Liver (tissue), 8 donors: ENCODE measurements at regions not wholly inside any gene's neighbourhood (a gene's known extent, or its start where the extent isn't known, plus 50 kb on each side); places are given as distances from the start of the nearest gene placed in this dataset.

ENCODE experiments used
- DNase-seq: peaks from one replicate; pipeline ENCODE4 v3.0.0-alpha.2; 2017; ENCODE audit warnings: low spot score
- H3K27ac ChIP-seq, 2 donors: one replicate each; pipeline ENCODE4 v1.7.0; 2013; ENCODE audit warnings: inconsistent platforms in 2 of 2, low read length in 2 of 2, control low read depth in 1 of 2, low read depth in 1 of 2, mild to moderate bottlenecking in 1 of 2
- H3K27me3 ChIP-seq, 4 donors: one replicate each; pipeline versions ENCODE4 v1.6.1 to v1.7.0; 2013; ENCODE audit warnings: low read length in 3 of 4, inconsistent platforms in 1 of 4, mild to moderate bottlenecking in 1 of 4, moderate library complexity in 1 of 4; ENCODE audit not compliant: control insufficient read depth in 4 of 4, insufficient read depth in 4 of 4
- H3K36me3 ChIP-seq, 4 donors: one replicate each; pipeline versions ENCODE4 v1.6.1 to v1.7.0; 2013; ENCODE audit warnings: low read length in 3 of 4, mild to moderate bottlenecking in 3 of 4, low read depth in 1 of 4, moderate library complexity in 1 of 4; ENCODE audit not compliant: control insufficient read depth in 4 of 4, insufficient read depth in 3 of 4
- H3K4me1 ChIP-seq, 4 donors: one replicate each; pipeline versions ENCODE4 v1.6.1 to v1.7.0; 2013; ENCODE audit warnings: low read length in 3 of 4, mild to moderate bottlenecking in 3 of 4, moderate library complexity in 1 of 4; ENCODE audit not compliant: control insufficient read depth in 4 of 4, insufficient read depth in 4 of 4
- H3K4me3 ChIP-seq, 3 donors: one replicate each; pipeline versions ENCODE4 v1.6.1 to v1.7.0; 2013; ENCODE audit warnings: low read length in 3 of 3, control low read depth in 1 of 3, low read depth in 1 of 3, mild to moderate bottlenecking in 1 of 3
- H3K9ac ChIP-seq, 2 donors: one replicate each; pipeline ENCODE4 v1.7.0; 2013; ENCODE audit warnings: low read length in 2 of 2, mild to moderate bottlenecking in 2 of 2, moderate library complexity in 2 of 2, control low read depth in 1 of 2, low read depth in 1 of 2
- H3K9me3 ChIP-seq, 4 donors: one replicate each; pipeline versions ENCODE4 v1.6.1 to v1.7.0; 2013; ENCODE audit warnings: low read length in 3 of 4; ENCODE audit not compliant: control insufficient read depth in 4 of 4
- ATF3 ChIP-seq: IDR thresholded peaks from 2 replicates; pipeline ENCODE4 v1.6.1; 2016; ENCODE audit warnings: antibody characterized with exemption
- CTCF ChIP-seq: fragments of 150-350 bp; IDR thresholded peaks from 2 replicates; pipeline ENCODE4 v1.5.1; 2017; ENCODE audit warnings: improper control_type of control experiment, low read depth, low read length; ENCODE audit not compliant: missing input control
- EGR1 ChIP-seq, 2 donors: IDR thresholded peaks; 2 replicates each; pipeline ENCODE4 v1.6.1; 2016 to 2018; ENCODE audit warnings: antibody characterized with exemption in 2 of 2, low read depth in 2 of 2
- FOXA1 ChIP-seq: IDR thresholded peaks from 2 replicates; pipeline ENCODE4 v1.6.1; 2016; ENCODE audit warnings: antibody characterized with exemption
- FOXA2 ChIP-seq: IDR thresholded peaks from 2 replicates; pipeline ENCODE4 v1.6.1; 2016; ENCODE audit warnings: antibody characterized with exemption
- GABPA ChIP-seq, 2 donors: IDR thresholded peaks in 1 of 2; conservative IDR thresholded peaks in 1 of 2; 2 replicates each; pipeline ENCODE4 v1.6.1; 2016; ENCODE audit warnings: antibody characterized with exemption in 2 of 2, mild to moderate bottlenecking in 1 of 2, moderate library complexity in 1 of 2
- HNF4A ChIP-seq, 2 donors: conservative IDR thresholded peaks; 2 replicates each; pipeline ENCODE4 v1.6.1; 2016; ENCODE audit warnings: antibody characterized with exemption in 2 of 2, mild to moderate bottlenecking in 2 of 2
- HNF4G ChIP-seq: IDR thresholded peaks from 2 replicates; pipeline ENCODE4 v1.6.1; 2016; ENCODE audit warnings: antibody characterized with exemption
- JUND ChIP-seq, 2 donors: IDR thresholded peaks; 2 replicates each; pipeline ENCODE4 v1.6.1; 2016; ENCODE audit warnings: antibody characterized with exemption in 2 of 2
- MAX ChIP-seq: IDR thresholded peaks from 2 replicates; pipeline ENCODE4 v1.6.1; 2016; ENCODE audit warnings: antibody characterized with exemption
- NR2F2 ChIP-seq: IDR thresholded peaks from 2 replicates; pipeline ENCODE4 v1.6.1; 2016; ENCODE audit warnings: antibody characterized with exemption
- RAD21 ChIP-seq, 2 donors: IDR thresholded peaks; 2 replicates each; pipeline ENCODE4 v1.6.1; 2016; ENCODE audit warnings: antibody characterized with exemption in 2 of 2, mild to moderate bottlenecking in 2 of 2
- REST ChIP-seq: IDR thresholded peaks from 2 replicates; pipeline ENCODE4 v1.6.1; 2016; ENCODE audit warnings: antibody characterized with exemption, mild to moderate bottlenecking
- RXRA ChIP-seq, 2 donors: IDR thresholded peaks; 2 replicates each; pipeline ENCODE4 v1.6.1; 2017 to 2018; ENCODE audit warnings: antibody characterized with exemption in 2 of 2, mild to moderate bottlenecking in 1 of 2
- SP1 ChIP-seq: IDR thresholded peaks from 2 replicates; pipeline ENCODE4 v1.6.1; 2018; ENCODE audit warnings: antibody characterized with exemption, mild to moderate bottlenecking
- TAF1 ChIP-seq: conservative IDR thresholded peaks from 2 replicates; pipeline ENCODE4 v1.6.1; 2016; ENCODE audit warnings: antibody characterized with exemption, mild to moderate bottlenecking
- YY1 ChIP-seq: IDR thresholded peaks from 2 replicates; pipeline ENCODE4 v1.6.1; 2016; ENCODE audit warnings: antibody characterized with exemption, mild to moderate bottlenecking
- ZBTB33 ChIP-seq: IDR thresholded peaks from 2 replicates; pipeline ENCODE4 v1.6.1; 2016; ENCODE audit warnings: antibody characterized with exemption
- WGBS: extraction: QIAGEN DNeasy Blood & Tissue Kit; methylation state at CpG from one replicate; pipeline ENCODE4 v1.1.7; 2013; 5-methylcytosine and 5-hydroxymethylcytosine counted together
- donor health status: healthy.
- donor health status: healthy.
- donor health status: healthy.
- donor health status: healthy.
- donor health status: healthy.

GRCh38 chr19:57002710-57003109 lies 117.1 kb upstream of the USP29 start:
- Histone ChIP-seq H3K27me3 (no peaks in the 10 kb centered on the region), H3K9me3 (peaks cover 0 to 30% (median 4%) of the 10 kb centered on the region in 4 donors), H3K4me3 (no peak overlapping the region), H3K36me3 (no peaks in the 10 kb centered on the region), H3K4me1 (no peaks in the 10 kb centered on the region), H3K27ac (no peak overlapping the region), H3K9ac (no peak overlapping the region)
- 90% methylated on average over 15 of the region's 15 CpGs for WGBS
- no peak for DNase-seq
- no peak for TF ChIP-seq RAD21 (IDR thresholded peaks at IDR 0.05)
- TF ChIP-seq ZBTB33, result no peak
- no peak for TF ChIP-seq YY1
- no peak for TF ChIP-seq FOXA2
- TF ChIP-seq NR2F2, result no peak
- TF ChIP-seq GABPA (IDR thresholded peaks at IDR 0.05 in 1 of 2, conservative IDR thresholded peaks at IDR 0.05 in 1 of 2), result no peak
- TF ChIP-seq RXRA (IDR thresholded peaks at IDR 0.05), result no peak
- no peak for TF ChIP-seq CTCF
- no peak for TF ChIP-seq TAF1
- TF ChIP-seq REST, result no peak
- TF ChIP-seq HNF4G, result no peak
- no peak for TF ChIP-seq SP1
- TF ChIP-seq ATF3, result no peak
- no peak for TF ChIP-seq HNF4A (conservative IDR thresholded peaks at IDR 0.05)
- no peak for TF ChIP-seq FOXA1

- peaks cover 0 to 26% (median 6%) of the 10 kb centered on the region in 4 donors for H3K9me3 ChIP-seq
- H3K9ac ChIP-seq, result no peak overlapping the region
- no peaks in the 10 kb centered on the region for H3K36me3 ChIP-seq
- DNase-seq, result no peak
- no peak overlapping the region for H3K27ac ChIP-seq
- no peaks in the 10 kb centered on the region for H3K4me1 ChIP-seq
- TF ChIP-seq JUND (IDR thresholded peaks at IDR 0.05) (no peak), ZBTB33 (no peak), CTCF (no peak), HNF4A (conservative IDR thresholded peaks at IDR 0.05) (no peak), EGR1 (IDR thresholded peaks at IDR 0.05; ENCODE audit: low read depth in 2 of 2) (no peak), ATF3 (no peak), TAF1 (no peak), RAD21 (IDR thresholded peaks at IDR 0.05) (no peak), MAX (no peak), YY1 (no peak), FOXA2 (no peak), NR2F2 (no peak), HNF4G (no peak)
- no peaks in the 10 kb centered on the region for H3K27me3 ChIP-seq
- WGBS, result 93% methylated on average over 13 of the region's 13 CpGs
- no peak overlapping the region for H3K4me3 ChIP-seq
Measured at GRCh38 chr19:57004418-57004817, 115.4 kb upstream of the USP29 start.
